ENCODE measurements at regions not wholly inside any gene's neighbourhood (a gene's known extent, or its start where the extent isn't known, plus 50 kb on each side); places are given as distances from the start of the nearest gene placed in this dataset.

- H3K4me3 ChIP-seq (ENCODE audit: low read depth, low read length), result no peak overlapping the region
- TF ChIP-seq CTCF (IDR thresholded peaks at IDR 0.05; ENCODE audit: low read depth, low read length), result no peak
These were observed 196.4 kb downstream of the RPLP1 start for GRCh38 chr15:69648775-69649735.

- H3K4me3 ChIP-seq (ENCODE audit: low read depth, low read length), result no peak overlapping the region
- TF ChIP-seq CTCF (IDR thresholded peaks at IDR 0.05; ENCODE audit: low read depth, low read length), result no peak
These were observed 199.7 kb downstream of the RPLP1 start for GRCh38 chr15:69652293-69652692.

GRCh38 chr15:69652751-69653305, 200.2 kb downstream of the RPLP1 start:
- TF ChIP-seq CTCF (IDR thresholded peaks at IDR 0.05; ENCODE audit: low read depth, low read length), result no peak
- H3K4me3 ChIP-seq (ENCODE audit: low read depth, low read length), result no peak overlapping the region

- no peak overlapping the region for H3K4me3 ChIP-seq (ENCODE audit: low read depth, low read length)
- TF ChIP-seq CTCF (IDR thresholded peaks at IDR 0.05; ENCODE audit: low read depth, low read length), result no peak
These were observed 200.7 kb downstream of the RPLP1 start for GRCh38 chr15:69653306-69653705.

GRCh38 chr15:69653846-69654245, 201.2 kb downstream of the RPLP1 start:
- no peak for TF ChIP-seq CTCF (IDR thresholded peaks at IDR 0.05; ENCODE audit: low read depth, low read length)
- H3K4me3 ChIP-seq (ENCODE audit: low read depth, low read length), result no peak overlapping the region

- no peak overlapping the region for H3K4me3 ChIP-seq (ENCODE audit: low read depth, low read length)
- no peak for TF ChIP-seq CTCF (IDR thresholded peaks at IDR 0.05; ENCODE audit: low read depth, low read length)
These were observed 203.8 kb downstream of the RPLP1 start for GRCh38 chr15:69656271-69657030.
